IPS-NIHi7 (cell line): ENCODE measurements at regions not wholly inside any gene's neighbourhood (a gene's known extent, or its start where the extent isn't known, plus 50 kb on each side); places are given as distances from the start of the nearest gene placed in this dataset.
A peak's percentile ranks its signal among the peaks of the same experiment; 100 is the strongest.

Experiments used
- DNase-seq: peaks from one replicate; pipeline ENCODE4 v3.0.0; 2012; ENCODE audit warnings: mixed read lengths; ENCODE audit errors: extremely low spot score

- DNase-seq, result no peak
These were observed 165.3 kb downstream of the LTN1 start for GRCh38 chr21:28827422-28827821.

- no peak for DNase-seq
These were observed 166.1 kb downstream of the LTN1 start for GRCh38 chr21:28826569-28826968.

- no peak for DNase-seq
These were observed 166.7 kb downstream of the LTN1 start for GRCh38 chr21:28826021-28826420.

GRCh38 chr21:28823429-28823828 lies 169.2 kb downstream of the LTN1 start:
- DNase-seq, result no peak

GRCh38 chr21:28822486-28823335 lies 170.0 kb downstream of the LTN1 start:
- no peak for DNase-seq

GRCh38 chr21:28822123-28822399 lies 170.6 kb downstream of the LTN1 start:
- DNase-seq, result no peak

- DNase-seq, result no peak
These were observed 171.2 kb downstream of the LTN1 start for GRCh38 chr21:28821276-28822122.

- DNase-seq, result no peak
These were observed 173.9 kb downstream of the LTN1 start for GRCh38 chr21:28818663-28819278.

- no peak for DNase-seq
These were observed 174.8 kb downstream of the LTN1 start for GRCh38 chr21:28817871-28818270.

- no peak for DNase-seq
These were observed 180.8 kb downstream of the LTN1 start for GRCh38 chr21:28811860-28812259.

GRCh38 chr21:28810826-28811524 lies 181.7 kb downstream of the LTN1 start:
- no peak for DNase-seq

- DNase-seq, result no peak
These were observed 186.8 kb downstream of the LTN1 start for GRCh38 chr21:28805885-28806284.

- DNase-seq, result no peak
These were observed 188.5 kb downstream of the LTN1 start for GRCh38 chr21:28804089-28804670.

GRCh38 chr21:28801906-28802305 lies 190.8 kb downstream of the LTN1 start:
- no peak for DNase-seq

GRCh38 chr21:28799926-28800325 lies 192.8 kb downstream of the LTN1 start:
- DNase-seq, result no peak

- no peak for DNase-seq
These were observed 193.9 kb downstream of the LTN1 start for GRCh38 chr21:28798798-28799197.

GRCh38 chr21:28795251-28795650 lies 197.4 kb downstream of the LTN1 start:
- no peak for DNase-seq

GRCh38 chr21:28794371-28794851 lies 198.3 kb downstream of the LTN1 start:
- no peak for DNase-seq

GRCh38 chr21:28793043-28793442 lies 199.6 kb downstream of the LTN1 start:
- peak; percentile 20 for DNase-seq

GRCh38 chr21:28791595-28792282 lies 200.9 kb downstream of the LTN1 start:
- no peak for DNase-seq

GRCh38 chr21:28790335-28790734 lies 202.3 kb downstream of the LTN1 start:
- no peak for DNase-seq
